Gastroesophageal sphincter (tissue), 3 donors: ENCODE measurements at regions not wholly inside any gene's neighbourhood (a gene's known extent, or its start where the extent isn't known, plus 50 kb on each side); places are given as distances from the start of the nearest gene placed in this dataset.

Experiments used
- CTCF ChIP-seq, 4 experiments: fragments of 200-600 bp in 2 of 4; fragments of 450-650 bp in 2 of 4; sonication (generic) in 1 of 4; IDR thresholded peaks; one replicate each; pipeline ENCODE4 v1.5.1; 2017 to 2019; ENCODE audit warnings: antibody characterized with exemption in 4 of 4, mild to moderate bottlenecking in 2 of 4, moderate library complexity in 2 of 4
- POLR2A ChIP-seq, 2 donors: fragments of 450-650 bp; IDR thresholded peaks; one replicate each; pipeline ENCODE4 v1.6.1; 2017; ENCODE audit warnings: antibody characterized with exemption in 2 of 2, mild to moderate bottlenecking in 2 of 2, moderate library complexity in 1 of 2

GRCh38 chr5:164336906-164337305 lies 831.5 kb downstream of the MAT2B start:
- no peak for TF ChIP-seq POLR2A (IDR thresholded peaks at IDR 0.05)
- no peak for TF ChIP-seq CTCF (IDR thresholded peaks at IDR 0.05)
